AG04450 (cell line): ENCODE measurements at regions not wholly inside any gene's neighbourhood (a gene's known extent, or its start where the extent isn't known, plus 50 kb on each side); places are given as distances from the start of the nearest gene placed in this dataset.
A peak's percentile ranks its signal among the peaks of the same experiment; 100 is the strongest.

Experiments
- CTCF ChIA-PET: fragments of 300-600, 350-600 bp; formaldehyde crosslinking; extraction: SDS; loops from one replicate; lab custom pipeline; 2022; ENCODE audit warnings: antibody characterized with exemption, inconsistent platforms; lab: Charles Lee
- POLR2A ChIA-PET: fragments of 350-600 bp; formaldehyde crosslinking; extraction: SDS; loops from one replicate; lab custom pipeline; 2021; ENCODE audit warnings: antibody characterized with exemption, inconsistent platforms; lab: Yijun Ruan, JAX
- DNase-seq: peaks from one replicate; pipeline ENCODE4 v3.0.0-alpha.2; 2011; ENCODE audit warnings: low read depth, low spot score
- H3K27ac ChIP-seq: one replicate; pipeline ENCODE4 v1.5.1; 2012; ENCODE audit warnings: low read depth, low read length, control low read depth
- H3K27me3 ChIP-seq: one replicate; pipeline ENCODE4 v1.6.0; 2012; ENCODE audit warnings: low read length; ENCODE audit not compliant: control insufficient read depth, insufficient read depth
- H3K4me3 ChIP-seq: 2 replicates; pipeline ENCODE4 v1.5.1; 2011; ENCODE audit warnings: mild to moderate bottlenecking, low read depth, low read length, control low read depth
- H3K9me3 ChIP-seq: 2 replicates; pipeline ENCODE4 v1.5.1; 2012; ENCODE audit warnings: low read length; ENCODE audit not compliant: control insufficient read depth, insufficient read depth
- CTCF ChIP-seq: IDR thresholded peaks from 2 replicates; pipeline ENCODE4 v1.5.1; 2011; ENCODE audit warnings: low read depth, low read length, control low read depth, inconsistent platforms

GRCh38 chr4:156390599-156391324 lies 437.1 kb upstream of the CTSO start:
- Histone ChIP-seq H3K27me3 (no peaks in the 10 kb centered on the region), H3K27ac (no peak overlapping the region), H3K9me3 (no peaks in the 10 kb centered on the region), H3K4me3 (no peak overlapping the region)
- DNase-seq, result no peak
- ChIA-PET CTCF (interaction anchor here (0.8 kb wide), 1 partner anchor 13 kb away, joined by 3 read pairs; no protein-coding TSS in a partner anchor), POLR2A (interaction anchor here (0.5 kb wide), 1 partner anchor 9 kb away, joined by 7 read pairs; no protein-coding TSS in a partner anchor)
- no peak for TF ChIP-seq CTCF

- ChIA-PET CTCF (interaction anchor here (0.7 to 1.3 kb wide), 2 partner anchors 11 to 579 kb away, joined by 3 to 4 read pairs; no protein-coding TSS in a partner anchor), POLR2A (no interaction called here)
- Histone ChIP-seq H3K4me3 (no peak overlapping the region), H3K27me3 (no peaks in the 10 kb centered on the region), H3K27ac (no peak overlapping the region), H3K9me3 (no peaks in the 10 kb centered on the region)
- TF ChIP-seq CTCF, result no peak
- no peak for DNase-seq
These were observed 435.2 kb upstream of the CTSO start for GRCh38 chr4:156388826-156389225.

- peak; percentile 87 for TF ChIP-seq CTCF
- ChIA-PET CTCF (interaction anchor here (0.7 to 2.1 kb wide), 16 partner anchors 10 to 1957 kb away, joined by 3 to 10 read pairs (median 3); no protein-coding TSS in a partner anchor), POLR2A (interaction anchor here (0.7 kb wide), 1 partner anchor 598 kb away, joined by 7 read pairs; no protein-coding TSS in a partner anchor)
- Histone ChIP-seq H3K4me3 (no peak overlapping the region), H3K9me3 (no peaks in the 10 kb centered on the region), H3K27ac (no peak overlapping the region), H3K27me3 (no peaks in the 10 kb centered on the region)
- DNase-seq, result peak; percentile 54
These were observed 424.5 kb upstream of the CTSO start for GRCh38 chr4:156378033-156378665.

GRCh38 chr4:156377036-156377710 lies 423.5 kb upstream of the CTSO start:
- Histone ChIP-seq H3K9me3 (no peaks in the 10 kb centered on the region), H3K4me3 (no peak overlapping the region), H3K27me3 (no peaks in the 10 kb centered on the region), H3K27ac (no peak overlapping the region)
- no peak for TF ChIP-seq CTCF
- CTCF ChIA-PET, result interaction anchor here (0.6 to 2.1 kb wide), 15 partner anchors 11 to 973 kb away, joined by 3 to 10 read pairs (median 3); no protein-coding TSS in a partner anchor
- DNase-seq, result peak; percentile 11
- POLR2A ChIA-PET, result no interaction called here
